Heart left ventricle (tissue), 16 donors: ENCODE measurements at regions not wholly inside any gene's neighbourhood (a gene's known extent, or its start where the extent isn't known, plus 50 kb on each side); places are given as distances from the start of the nearest gene placed in this dataset.

Experiments
- ATAC-seq, 4 donors: fragments of 200-7000 bp; cut with Tn5 transposase; one replicate each; pipeline ENCODE4 v1.9.1; 2020 to 2022; ENCODE audit warnings: moderate library complexity in 4 of 4, mild to moderate bottlenecking in 3 of 4, moderate number of reproducible peaks in 1 of 4
- DNase-seq, 5 donors: peaks; one replicate each; pipeline ENCODE4 v3.0.0-alpha.2; 2020
- H3K27ac ChIP-seq, 12 donors: fragments of 200-600 bp; sonication (generic) in 4 of 12; one replicate each; pipeline versions ENCODE4 v1.5.0 to v1.8.0; 2016 to 2022; ENCODE audit warnings: mild to moderate bottlenecking in 2 of 12
- H3K27me3 ChIP-seq, 9 donors: fragments of 200-600 bp; sonication (generic) in 2 of 9; one replicate each; pipeline versions ENCODE4 v1.5.1 to v1.8.0; 2016 to 2022; ENCODE audit warnings: mild to moderate bottlenecking in 3 of 9
- H3K36me3 ChIP-seq, 9 donors: fragments of 200-600 bp; sonication (generic) in 2 of 9; one replicate each; pipeline versions ENCODE4 v1.5.0 to v1.8.0; 2018 to 2022; ENCODE audit warnings: mild to moderate bottlenecking in 2 of 9
- H3K4me1 ChIP-seq, 12 donors: fragments of 200-600 bp; sonication (generic) in 4 of 12; one replicate each; pipeline versions ENCODE4 v1.5.0 to v1.8.0; 2016 to 2022; ENCODE audit warnings: mild to moderate bottlenecking in 3 of 12
- H3K4me3 ChIP-seq, 12 donors: fragments of 200-600 bp; sonication (generic) in 4 of 12; one replicate each; pipeline versions ENCODE4 v1.5.0 to v1.8.0; 2017 to 2022; ENCODE audit warnings: mild to moderate bottlenecking in 9 of 12, moderate library complexity in 4 of 12
- H3K9me3 ChIP-seq, 12 donors: fragments of 200-600 bp; sonication (generic) in 4 of 12; one replicate each; pipeline versions ENCODE4 v1.5.0 to v1.8.0; 2016 to 2022; ENCODE audit warnings: mild to moderate bottlenecking in 1 of 12
- POLR2A ChIP-seq, 2 donors: fragments of 450-650 bp; IDR thresholded peaks; one replicate each; pipeline ENCODE4 v1.6.1; 2017; ENCODE audit warnings: antibody characterized with exemption in 2 of 2, mild to moderate bottlenecking in 2 of 2, moderate library complexity in 2 of 2
- WGBS, 4 donors: extraction: QIAGEN DNeasy Blood & Tissue Kit in 2 of 4; methylation state at CpG; one replicate each; pipeline versions ENCODE4 v1.1.5 to v1.1.7; 2013 to 2018; 5-methylcytosine and 5-hydroxymethylcytosine counted together
- intact Hi-C, 10 donors: fragments of 100-400 bp; cut with DNase I; formaldehyde crosslinking; loops; one replicate each; pipeline versions ENCODE4 v1.11.1 to v1.14.2; 2022
- TF ChIP-seq, protein P1 (sequence below), 12 donors: fragments of 200-600 bp; sonication (generic) in 4 of 12; IDR thresholded peaks; one replicate each; pipeline versions ENCODE4 v1.5.0 to v1.8.0; 2018 to 2022; ENCODE audit warnings: antibody characterized with exemption in 12 of 12, mild to moderate bottlenecking in 5 of 12
- donor health status: ischemic (EF 13 %, LVEDD 7.1; RV severe dilation, severe dysfunction).
- donor health status: healthy with polysubstance abuse.
- donor health status: DM: no; HTN: yes; CAD: no.
- donor health status: DM: no; HTN: no; CAD: no.
- donor health status: ischemic (EF 25% LVEDD 6.9; RV normal size, moderate dysfunction).
- donor health status: ischemic (EF 25% LVEDD 5.7; RV mildly dilated, moderate dysfunction).
- donor health status: healthy.
- donor health status: DM: yes; HTN: yes; CAD: no.
- donor health status: ischemic (EF 35%, LVEDD 5.7; RV mildly dilated, moderate dysfunction).
- donor health status: nonischemic (EF 11% LVEDD 7.7; RV severe dilation, severe dysfunction).
- donor health status: DM: yes; HTN: yes; CAD: no.
- donor health status: PGD.
- donor health status: ischemic (EF 29% LVEDD 5.4; RV normal size, mild dysfunction).
- donor health status: nonischemic (EF 23%, LVEDD 6.1; RV moderate dilation, normal function).

DNA sequence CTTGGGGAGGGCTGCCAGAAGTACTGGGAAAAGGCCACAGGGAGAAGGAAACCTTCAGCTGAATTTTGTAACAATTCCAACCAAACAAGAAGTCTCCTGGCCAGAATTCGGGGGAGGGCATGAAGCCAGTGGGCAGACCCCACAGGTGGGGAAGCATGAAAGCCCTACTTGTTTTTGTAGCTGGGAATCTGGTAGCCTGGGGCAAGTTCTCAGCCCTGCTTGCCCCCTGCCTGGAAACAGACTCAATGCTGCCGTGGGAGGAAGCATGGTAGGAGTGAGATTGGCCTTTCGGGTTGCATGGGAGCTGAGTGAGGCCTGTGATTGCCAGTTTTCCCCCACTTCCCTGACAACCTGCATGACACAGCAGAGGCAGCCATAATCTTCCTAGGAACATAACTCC lies 259.2 kb upstream of the RMST start:
- Histone ChIP-seq H3K27me3 (no peaks in the 10 kb centered on the region), H3K9me3 (peaks cover 0 to 11% (median 0%) of the 10 kb centered on the region in 12 donors), H3K27ac (no peak overlapping the region), H3K4me3 (no peak overlapping the region), H3K4me1 (no peaks in the 10 kb centered on the region), H3K36me3 (no peaks in the 10 kb centered on the region)
- DNase-seq (no peak), ATAC-seq (no peak)
- intact Hi-C loops: no loop called here
- TF ChIP-seq POLR2A (IDR thresholded peaks at IDR 0.05): no peak
- TF ChIP-seq, protein P1, sequence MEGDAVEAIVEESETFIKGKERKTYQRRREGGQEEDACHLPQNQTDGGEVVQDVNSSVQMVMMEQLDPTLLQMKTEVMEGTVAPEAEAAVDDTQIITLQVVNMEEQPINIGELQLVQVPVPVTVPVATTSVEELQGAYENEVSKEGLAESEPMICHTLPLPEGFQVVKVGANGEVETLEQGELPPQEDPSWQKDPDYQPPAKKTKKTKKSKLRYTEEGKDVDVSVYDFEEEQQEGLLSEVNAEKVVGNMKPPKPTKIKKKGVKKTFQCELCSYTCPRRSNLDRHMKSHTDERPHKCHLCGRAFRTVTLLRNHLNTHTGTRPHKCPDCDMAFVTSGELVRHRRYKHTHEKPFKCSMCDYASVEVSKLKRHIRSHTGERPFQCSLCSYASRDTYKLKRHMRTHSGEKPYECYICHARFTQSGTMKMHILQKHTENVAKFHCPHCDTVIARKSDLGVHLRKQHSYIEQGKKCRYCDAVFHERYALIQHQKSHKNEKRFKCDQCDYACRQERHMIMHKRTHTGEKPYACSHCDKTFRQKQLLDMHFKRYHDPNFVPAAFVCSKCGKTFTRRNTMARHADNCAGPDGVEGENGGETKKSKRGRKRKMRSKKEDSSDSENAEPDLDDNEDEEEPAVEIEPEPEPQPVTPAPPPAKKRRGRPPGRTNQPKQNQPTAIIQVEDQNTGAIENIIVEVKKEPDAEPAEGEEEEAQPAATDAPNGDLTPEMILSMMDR (IDR thresholded peaks at IDR 0.05): no peak
- 68 to 81% (median 74%) methylated on average over 3 of the region's 3 CpGs for WGBS, 4 donors

DNA sequence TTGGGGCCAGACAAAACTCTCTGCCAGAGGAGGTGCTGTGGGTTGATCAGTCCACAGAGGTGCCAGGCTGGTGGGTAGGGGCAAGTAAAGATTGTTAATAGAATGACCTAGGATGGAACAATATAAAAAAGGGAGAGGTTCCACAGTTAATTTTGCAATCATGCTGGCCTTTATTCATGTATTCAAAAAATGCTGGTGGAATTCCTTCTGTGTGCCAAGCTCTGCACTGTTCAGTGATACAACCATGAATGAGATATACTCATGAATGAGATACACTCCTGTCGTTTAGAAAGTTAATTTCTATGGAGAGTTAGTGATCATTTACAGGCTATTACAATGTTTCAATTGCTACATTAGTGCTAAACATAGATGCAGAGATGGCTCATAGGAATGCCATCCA lies 252.6 kb upstream of the RMST start:
- 26 to 53% (median 41%) methylated on average over 1 of the region's 1 CpG for WGBS, 4 donors
- Histone ChIP-seq H3K27ac (no peak overlapping the region), H3K36me3 (no peaks in the 10 kb centered on the region), H3K4me3 (no peak overlapping the region), H3K4me1 (no peaks in the 10 kb centered on the region), H3K27me3 (no peaks in the 10 kb centered on the region), H3K9me3 (peaks cover 0 to 12% (median 0%) of the 10 kb centered on the region in 12 donors)
- DNase-seq (no peak), ATAC-seq (no peak)
- intact Hi-C loops: no loop called here
- no peak for TF ChIP-seq POLR2A (IDR thresholded peaks at IDR 0.05)
- TF ChIP-seq, protein P1 (IDR thresholded peaks at IDR 0.05): no peak

DNA sequence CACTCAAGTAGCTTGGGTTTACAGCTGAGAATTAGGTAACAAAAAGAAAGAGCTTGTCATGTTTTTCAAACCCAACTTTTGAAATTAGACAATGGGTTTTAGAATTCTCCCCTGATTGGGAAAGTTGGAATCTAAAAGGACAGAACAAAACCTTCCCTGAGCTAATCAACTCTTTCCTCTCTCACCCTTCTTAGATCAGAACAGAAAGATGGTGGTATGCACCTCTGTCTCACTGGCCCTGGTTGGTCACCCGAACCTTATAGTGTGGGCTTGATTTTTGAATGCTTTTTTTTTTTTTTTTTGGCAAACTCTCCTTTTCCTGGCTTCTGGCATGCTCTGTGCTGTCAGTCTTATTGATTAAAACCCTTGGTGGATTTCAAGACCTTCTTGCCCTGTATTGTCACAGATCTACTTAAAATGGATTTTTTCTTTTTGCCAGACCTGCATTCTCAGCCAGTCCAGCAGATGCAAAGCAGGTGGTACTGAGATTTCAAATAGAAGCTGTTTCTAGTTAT lies 251.1 kb upstream of the RMST start:
- ATAC-seq: no peak
- Histone ChIP-seq H3K4me1 (no peaks in the 10 kb centered on the region), H3K4me3 (no peak overlapping the region), H3K27ac (no peak overlapping the region), H3K9me3 (peaks cover 0 to 12% (median 0%) of the 10 kb centered on the region in 12 donors), H3K36me3 (no peaks in the 10 kb centered on the region), H3K27me3 (no peaks in the 10 kb centered on the region)
- intact Hi-C loops: no loop called here
- DNase-seq: no peak
- no peak for TF ChIP-seq POLR2A (IDR thresholded peaks at IDR 0.05)
- TF ChIP-seq, protein P1 (IDR thresholded peaks at IDR 0.05): no peak
- WGBS, 4 donors: 43 to 53% (median 49%) methylated on average over 1 of the region's 1 CpG

DNA sequence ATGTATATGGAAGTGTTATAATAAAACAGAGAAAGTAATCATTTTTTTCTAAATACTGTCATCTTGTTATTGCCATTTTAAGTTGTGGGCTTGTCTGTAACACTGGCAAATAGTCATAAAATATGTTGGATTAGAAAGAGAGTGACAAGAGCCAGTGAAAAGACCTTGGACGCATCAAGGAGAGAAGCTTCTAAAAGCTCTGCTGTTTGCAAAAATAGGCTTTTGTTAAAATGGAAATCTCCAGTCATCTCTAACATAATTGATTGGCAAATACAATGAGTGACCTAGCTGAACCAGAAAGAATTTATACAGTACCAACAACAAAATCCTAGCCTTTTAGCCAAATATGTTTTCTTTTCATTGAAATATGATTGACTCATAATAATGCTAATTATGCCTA lies 245.8 kb upstream of the RMST start:
- no peaks in the 10 kb centered on the region for H3K4me1 ChIP-seq
- no peaks in the 10 kb centered on the region for H3K27me3 ChIP-seq
- H3K9me3 ChIP-seq: no peaks in the 10 kb centered on the region
- ATAC-seq (no peak), DNase-seq (no peak)
- H3K27ac ChIP-seq: no peak overlapping the region
- 76 to 85% (median 84%) methylated on average over 1 of the region's 1 CpG for WGBS, 4 donors
- no peaks in the 10 kb centered on the region for H3K36me3 ChIP-seq
- no peak for TF ChIP-seq POLR2A (IDR thresholded peaks at IDR 0.05)
- TF ChIP-seq, protein P1 (IDR thresholded peaks at IDR 0.05): no peak
- intact Hi-C loops: no loop called here
- no peak overlapping the region for H3K4me3 ChIP-seq
